Breast epithelium (tissue), 3 donors: ENCODE measurements at regions not wholly inside any gene's neighbourhood (a gene's known extent, or its start where the extent isn't known, plus 50 kb on each side); places are given as distances from the start of the nearest gene placed in this dataset.

Source experiments
- POLR2A ChIP-seq: fragments of 450-650 bp; IDR thresholded peaks from one replicate; pipeline ENCODE4 v1.6.1; 2016; ENCODE audit warnings: antibody characterized with exemption, mild to moderate bottlenecking, moderate library complexity
- POLR2AphosphoS5 ChIP-seq, 3 donors: sonication (generic); formaldehyde crosslinking; IDR thresholded peaks; one replicate each; pipeline ENCODE4 v1.6.1; 2017; ENCODE audit warnings: antibody characterized with exemption in 3 of 3
- TF ChIP-seq, protein P1 (sequence below), 3 donors: fragments of 450-650 bp; IDR thresholded peaks; one replicate each; pipeline ENCODE4 v1.5.1; 2016 to 2017; ENCODE audit warnings: antibody characterized with exemption in 3 of 3, mild to moderate bottlenecking in 3 of 3, moderate library complexity in 3 of 3

GRCh38 chr13:66087269-66087710 is 1142.8 kb downstream of the PCDH9 start:
- TF ChIP-seq, protein P1, sequence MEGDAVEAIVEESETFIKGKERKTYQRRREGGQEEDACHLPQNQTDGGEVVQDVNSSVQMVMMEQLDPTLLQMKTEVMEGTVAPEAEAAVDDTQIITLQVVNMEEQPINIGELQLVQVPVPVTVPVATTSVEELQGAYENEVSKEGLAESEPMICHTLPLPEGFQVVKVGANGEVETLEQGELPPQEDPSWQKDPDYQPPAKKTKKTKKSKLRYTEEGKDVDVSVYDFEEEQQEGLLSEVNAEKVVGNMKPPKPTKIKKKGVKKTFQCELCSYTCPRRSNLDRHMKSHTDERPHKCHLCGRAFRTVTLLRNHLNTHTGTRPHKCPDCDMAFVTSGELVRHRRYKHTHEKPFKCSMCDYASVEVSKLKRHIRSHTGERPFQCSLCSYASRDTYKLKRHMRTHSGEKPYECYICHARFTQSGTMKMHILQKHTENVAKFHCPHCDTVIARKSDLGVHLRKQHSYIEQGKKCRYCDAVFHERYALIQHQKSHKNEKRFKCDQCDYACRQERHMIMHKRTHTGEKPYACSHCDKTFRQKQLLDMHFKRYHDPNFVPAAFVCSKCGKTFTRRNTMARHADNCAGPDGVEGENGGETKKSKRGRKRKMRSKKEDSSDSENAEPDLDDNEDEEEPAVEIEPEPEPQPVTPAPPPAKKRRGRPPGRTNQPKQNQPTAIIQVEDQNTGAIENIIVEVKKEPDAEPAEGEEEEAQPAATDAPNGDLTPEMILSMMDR (IDR thresholded peaks at IDR 0.05), result no peak
- no peak for TF ChIP-seq POLR2A
- no peak for TF ChIP-seq POLR2AphosphoS5 (IDR thresholded peaks at IDR 0.05)
